ENCODE measurements at regions not wholly inside any gene's neighbourhood (a gene's known extent, or its start where the extent isn't known, plus 50 kb on each side); places are given as distances from the start of the nearest gene placed in this dataset.
A peak's percentile ranks its signal among the peaks of the same experiment; 100 is the strongest.

GRCh38 chr12:124240493-124240892 lies 54.4 kb upstream of the RFLNA start:
- Histone ChIP-seq H3K4me1 (ENCODE audit: control insufficient read depth in 2 of 2, insufficient read depth in 1 of 2, low read depth in 1 of 2, low read length in 2 of 2) (no peaks in the 10 kb centered on the region), H3K27me3 (ENCODE audit: control insufficient read depth in 3 of 3, insufficient read depth in 3 of 3, low read depth in 1 of 3, low read length in 3 of 3) (no peaks in the 10 kb centered on the region), H3K18ac (ENCODE audit: low read length) (no peak overlapping the region), H2AFZ (ENCODE audit: low read length) (peak overlapping the region; percentile 70), H2BK120ac (ENCODE audit: low read depth, low read length) (no peak overlapping the region), H3K79me1 (ENCODE audit: low read depth, low read length) (no peaks in the 10 kb centered on the region), H2AK5ac (ENCODE audit: low read depth, low read length) (no peak overlapping the region), H4K8ac (ENCODE audit: low read depth, low read length) (no peak overlapping the region), H2BK5ac (ENCODE audit: low read length) (no peak overlapping the region), H3K4me3 (ENCODE audit: low read length in 2 of 2) (no peak overlapping the region), H3K4ac (ENCODE audit: low read length) (no peak overlapping the region), H3K27ac (replicated peaks; ENCODE audit: low read length) (no peak overlapping the region), H3K9ac (ENCODE audit: low read depth, low read length, poor library complexity) (no peak overlapping the region), H3K23ac (ENCODE audit: low read depth, low read length, poor library complexity) (no peak overlapping the region), H3K9me3 (replicated peaks in 1 of 2; ENCODE audit: control insufficient read depth in 2 of 2, insufficient read depth in 1 of 2, low read depth in 1 of 2, low read length in 2 of 2) (no peaks in the 10 kb centered on the region), H2BK15ac (ENCODE audit: low read length) (no peak overlapping the region), H3K4me2 (ENCODE audit: insufficient read depth, low read length, poor library complexity, severe bottlenecking) (no peak overlapping the region), H3K14ac (ENCODE audit: low read length) (no peak overlapping the region), H3K36me3 (replicated peaks in 1 of 2; ENCODE audit: control insufficient read depth in 2 of 2, insufficient read depth in 2 of 2, low read length in 2 of 2) (no peaks in the 10 kb centered on the region), H2BK12ac (ENCODE audit: low read length) (no peak overlapping the region), H4K91ac (ENCODE audit: low read depth, low read length, poor library complexity) (no peak overlapping the region)
- WGBS, 2 donors (ENCODE audit: extremely low coverage in 2 of 2, insufficient read length in 2 of 2, insufficient replicate concordance in 1 of 2): no CpG with 5 or more reads among the region's 1 CpG
- DNase-seq (ENCODE audit: low spot score): no peak

- Histone ChIP-seq H3K9me3 (replicated peaks in 1 of 2; ENCODE audit: control insufficient read depth in 2 of 2, insufficient read depth in 1 of 2, low read depth in 1 of 2, low read length in 2 of 2) (no peaks in the 10 kb centered on the region), H3K4me3 (ENCODE audit: low read length in 2 of 2) (no peak overlapping the region), H2BK120ac (ENCODE audit: low read depth, low read length) (no peak overlapping the region), H2BK12ac (ENCODE audit: low read length) (no peak overlapping the region), H3K14ac (ENCODE audit: low read length) (no peak overlapping the region), H3K9ac (ENCODE audit: low read depth, low read length, poor library complexity) (no peak overlapping the region), H2AK5ac (ENCODE audit: low read depth, low read length) (no peak overlapping the region), H2BK5ac (ENCODE audit: low read length) (no peak overlapping the region), H2AFZ (ENCODE audit: low read length) (no peak overlapping the region), H3K79me1 (ENCODE audit: low read depth, low read length) (no peaks in the 10 kb centered on the region), H3K4ac (ENCODE audit: low read length) (no peak overlapping the region), H3K36me3 (replicated peaks in 1 of 2; ENCODE audit: control insufficient read depth in 2 of 2, insufficient read depth in 2 of 2, low read length in 2 of 2) (no peaks in the 10 kb centered on the region), H4K8ac (ENCODE audit: low read depth, low read length) (no peak overlapping the region), H3K27ac (replicated peaks; ENCODE audit: low read length) (no peak overlapping the region), H4K91ac (ENCODE audit: low read depth, low read length, poor library complexity) (no peak overlapping the region), H3K4me1 (ENCODE audit: control insufficient read depth in 2 of 2, insufficient read depth in 1 of 2, low read depth in 1 of 2, low read length in 2 of 2) (no peaks in the 10 kb centered on the region), H2BK15ac (ENCODE audit: low read length) (no peak overlapping the region), H3K23ac (ENCODE audit: low read depth, low read length, poor library complexity) (no peak overlapping the region), H3K27me3 (ENCODE audit: control insufficient read depth in 3 of 3, insufficient read depth in 3 of 3, low read depth in 1 of 3, low read length in 3 of 3) (no peaks in the 10 kb centered on the region), H3K18ac (ENCODE audit: low read length) (no peak overlapping the region), H3K4me2 (ENCODE audit: insufficient read depth, low read length, poor library complexity, severe bottlenecking) (no peak overlapping the region)
- no peak for DNase-seq (ENCODE audit: low spot score)
- WGBS, 2 donors (ENCODE audit: extremely low coverage in 2 of 2, insufficient read length in 2 of 2, insufficient replicate concordance in 1 of 2): no CpG with 5 or more reads among the region's 17 CpGs
These were observed 52.9 kb upstream of the RFLNA start for GRCh38 chr12:124241776-124242528.

- Histone ChIP-seq H3K27ac (replicated peaks; ENCODE audit: low read length) (no peak overlapping the region), H3K36me3 (replicated peaks in 1 of 2; ENCODE audit: control insufficient read depth in 2 of 2, insufficient read depth in 2 of 2, low read length in 2 of 2) (no peaks in the 10 kb centered on the region), H2AK5ac (ENCODE audit: low read depth, low read length) (no peak overlapping the region), H2BK12ac (ENCODE audit: low read length) (no peak overlapping the region), H3K23ac (ENCODE audit: low read depth, low read length, poor library complexity) (no peak overlapping the region), H3K4ac (ENCODE audit: low read length) (no peak overlapping the region), H3K27me3 (ENCODE audit: control insufficient read depth in 3 of 3, insufficient read depth in 3 of 3, low read depth in 1 of 3, low read length in 3 of 3) (no peaks in the 10 kb centered on the region), H3K9ac (ENCODE audit: low read depth, low read length, poor library complexity) (no peak overlapping the region), H4K91ac (ENCODE audit: low read depth, low read length, poor library complexity) (no peak overlapping the region), H3K4me2 (ENCODE audit: insufficient read depth, low read length, poor library complexity, severe bottlenecking) (no peak overlapping the region), H4K8ac (ENCODE audit: low read depth, low read length) (no peak overlapping the region), H3K4me3 (ENCODE audit: low read length in 2 of 2) (no peak overlapping the region), H3K14ac (ENCODE audit: low read length) (no peak overlapping the region), H2BK5ac (ENCODE audit: low read length) (no peak overlapping the region), H3K9me3 (replicated peaks in 1 of 2; ENCODE audit: control insufficient read depth in 2 of 2, insufficient read depth in 1 of 2, low read depth in 1 of 2, low read length in 2 of 2) (no peaks in the 10 kb centered on the region), H2BK15ac (ENCODE audit: low read length) (no peak overlapping the region), H3K79me1 (ENCODE audit: low read depth, low read length) (no peaks in the 10 kb centered on the region), H3K4me1 (ENCODE audit: control insufficient read depth in 2 of 2, insufficient read depth in 1 of 2, low read depth in 1 of 2, low read length in 2 of 2) (no peaks in the 10 kb centered on the region), H2BK120ac (ENCODE audit: low read depth, low read length) (no peak overlapping the region), H2AFZ (ENCODE audit: low read length) (no peak overlapping the region), H3K18ac (ENCODE audit: low read length) (no peak overlapping the region)
- WGBS, 2 donors (ENCODE audit: extremely low coverage in 2 of 2, insufficient read length in 2 of 2, insufficient replicate concordance in 1 of 2): no CpG with 5 or more reads among the region's 9 CpGs
- no peak for DNase-seq (ENCODE audit: low spot score)
These were observed 52.3 kb upstream of the RFLNA start for GRCh38 chr12:124242529-124243065.

GRCh38 chr12:124243936-124244335 lies 51.0 kb upstream of the RFLNA start:
- Histone ChIP-seq H2BK15ac (ENCODE audit: low read length) (no peak overlapping the region), H3K79me1 (ENCODE audit: low read depth, low read length) (no peaks in the 10 kb centered on the region), H3K18ac (ENCODE audit: low read length) (no peak overlapping the region), H2AK5ac (ENCODE audit: low read depth, low read length) (no peak overlapping the region), H3K9ac (ENCODE audit: low read depth, low read length, poor library complexity) (no peak overlapping the region), H3K4me2 (ENCODE audit: insufficient read depth, low read length, poor library complexity, severe bottlenecking) (no peak overlapping the region), H4K91ac (ENCODE audit: low read depth, low read length, poor library complexity) (no peak overlapping the region), H3K27ac (replicated peaks; ENCODE audit: low read length) (no peak overlapping the region), H3K9me3 (replicated peaks in 1 of 2; ENCODE audit: control insufficient read depth in 2 of 2, insufficient read depth in 1 of 2, low read depth in 1 of 2, low read length in 2 of 2) (no peaks in the 10 kb centered on the region), H2AFZ (ENCODE audit: low read length) (no peak overlapping the region), H3K36me3 (replicated peaks in 1 of 2; ENCODE audit: control insufficient read depth in 2 of 2, insufficient read depth in 2 of 2, low read length in 2 of 2) (no peaks in the 10 kb centered on the region), H3K4me3 (ENCODE audit: low read length in 2 of 2) (no peak overlapping the region), H4K8ac (ENCODE audit: low read depth, low read length) (no peak overlapping the region), H3K4me1 (ENCODE audit: control insufficient read depth in 2 of 2, insufficient read depth in 1 of 2, low read depth in 1 of 2, low read length in 2 of 2) (no peaks in the 10 kb centered on the region), H3K14ac (ENCODE audit: low read length) (no peak overlapping the region), H3K23ac (ENCODE audit: low read depth, low read length, poor library complexity) (no peak overlapping the region), H3K4ac (ENCODE audit: low read length) (no peak overlapping the region), H2BK12ac (ENCODE audit: low read length) (no peak overlapping the region), H2BK120ac (ENCODE audit: low read depth, low read length) (no peak overlapping the region), H3K27me3 (ENCODE audit: control insufficient read depth in 3 of 3, insufficient read depth in 3 of 3, low read depth in 1 of 3, low read length in 3 of 3) (no peaks in the 10 kb centered on the region), H2BK5ac (ENCODE audit: low read length) (no peak overlapping the region)
- DNase-seq (ENCODE audit: low spot score): no peak
- WGBS, 2 donors (ENCODE audit: extremely low coverage in 2 of 2, insufficient read length in 2 of 2, insufficient replicate concordance in 1 of 2): no CpG with 5 or more reads among the region's 4 CpGs
